ENCODE measurements at regions not wholly inside any gene's neighbourhood (a gene's known extent, or its start where the extent isn't known, plus 50 kb on each side); places are given as distances from the start of the nearest gene placed in this dataset.

GRCh38 chr20:51917886-51918535, 115.7 kb upstream of the SALL4 start:
- DNase-seq, result no peak

DNA sequence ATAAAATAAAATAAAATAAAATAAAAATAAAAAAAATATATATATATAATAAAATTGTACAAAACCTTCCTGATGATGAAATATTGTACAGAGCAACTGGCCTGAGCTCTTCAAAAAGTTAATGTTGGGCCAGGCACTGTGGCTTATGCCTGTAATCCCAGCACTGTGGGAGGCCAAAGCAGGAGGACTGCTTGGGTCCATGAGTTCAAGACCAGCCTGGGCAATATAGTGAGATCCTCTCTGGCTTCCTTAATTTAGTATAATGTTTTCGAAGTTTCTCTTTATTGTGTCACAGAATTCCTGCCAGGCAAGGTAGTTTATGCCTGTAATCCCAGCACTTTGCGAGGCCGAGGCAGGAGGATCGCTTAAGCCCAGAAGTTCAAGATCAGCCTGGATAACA, 113.9 kb upstream of the SALL4 start:
- no peak for DNase-seq

GRCh38 chr20:51914758-51915157, 112.4 kb upstream of the SALL4 start:
- DNase-seq, result no peak

DNA sequence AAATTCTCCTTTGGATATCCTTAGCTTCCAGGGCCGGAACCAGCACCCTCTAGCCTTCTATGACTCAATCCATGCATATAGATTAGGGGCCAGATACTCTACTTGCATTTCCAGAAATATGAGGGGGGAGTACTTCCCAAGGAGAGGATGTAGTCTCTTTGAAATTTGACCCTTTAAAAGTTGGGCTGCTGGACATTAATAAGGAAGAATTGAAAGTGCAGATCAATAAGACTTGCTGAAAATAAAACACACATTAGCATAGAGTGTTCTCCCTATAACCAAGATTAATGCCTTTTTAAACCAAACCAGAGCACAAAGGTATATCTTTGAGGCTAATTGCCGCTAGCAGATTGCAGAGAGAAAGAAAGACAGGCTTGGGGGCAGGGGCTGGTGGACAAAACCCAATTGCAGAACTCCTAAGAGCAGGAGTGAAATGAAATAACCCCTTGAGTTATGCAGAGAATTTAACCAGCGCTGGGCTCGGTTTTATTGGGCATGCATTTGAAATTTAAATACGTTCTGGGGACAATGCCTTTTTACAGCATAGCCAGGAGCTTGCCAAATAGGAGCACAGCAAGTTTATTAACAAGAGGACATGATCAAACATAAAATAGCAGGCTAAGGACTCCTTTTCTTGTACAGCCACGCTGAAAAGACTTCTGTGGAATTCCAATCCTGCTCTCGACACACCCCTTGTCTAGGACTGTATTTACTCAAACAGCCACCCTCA, 108.2 kb upstream of the SALL4 start:
- no peak for DNase-seq

DNA sequence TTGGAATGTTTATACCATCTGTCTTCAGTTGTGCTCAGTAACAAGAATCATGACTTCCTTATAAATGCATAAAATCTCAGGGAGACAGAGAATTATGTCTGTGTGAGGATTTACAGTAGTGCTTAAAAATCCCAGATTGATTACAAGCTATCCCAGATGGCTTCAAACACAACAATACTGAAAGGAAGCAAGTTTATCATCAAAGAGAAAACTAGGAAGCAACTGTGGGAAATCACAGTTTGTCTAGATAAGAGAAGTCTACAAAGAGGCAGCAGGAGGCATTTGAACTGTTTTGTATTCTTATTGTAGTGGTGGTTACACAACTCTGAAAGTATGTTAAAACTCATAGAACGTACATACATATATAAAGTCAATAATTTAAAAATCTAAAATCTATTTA, 104.4 kb upstream of the SALL4 start:
- no peak for DNase-seq

GRCh38 chr20:51906049-51906448, 103.7 kb upstream of the SALL4 start:
- DNase-seq, result no peak

DNA sequence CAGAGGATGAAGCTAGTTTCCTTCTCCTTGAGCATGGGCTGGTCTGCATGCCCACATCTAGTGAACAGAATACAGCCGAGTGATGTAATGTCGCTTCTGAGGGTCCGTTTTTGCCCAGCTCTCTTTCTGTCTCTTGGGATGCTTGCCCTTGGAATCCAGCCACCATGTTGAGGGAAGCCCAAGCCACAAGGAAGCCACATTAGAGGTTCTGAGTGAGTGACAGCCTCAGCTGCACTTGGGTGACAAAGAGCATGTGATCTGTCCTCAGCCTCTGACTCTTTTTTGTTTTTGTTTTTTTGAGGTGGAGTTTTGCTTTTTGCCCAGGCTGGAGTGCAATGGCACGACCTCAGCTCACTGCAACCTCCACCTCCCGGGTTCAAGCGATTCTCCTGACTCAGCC, 100.6 kb upstream of the SALL4 start:
- DNase-seq, result no peak

DNA sequence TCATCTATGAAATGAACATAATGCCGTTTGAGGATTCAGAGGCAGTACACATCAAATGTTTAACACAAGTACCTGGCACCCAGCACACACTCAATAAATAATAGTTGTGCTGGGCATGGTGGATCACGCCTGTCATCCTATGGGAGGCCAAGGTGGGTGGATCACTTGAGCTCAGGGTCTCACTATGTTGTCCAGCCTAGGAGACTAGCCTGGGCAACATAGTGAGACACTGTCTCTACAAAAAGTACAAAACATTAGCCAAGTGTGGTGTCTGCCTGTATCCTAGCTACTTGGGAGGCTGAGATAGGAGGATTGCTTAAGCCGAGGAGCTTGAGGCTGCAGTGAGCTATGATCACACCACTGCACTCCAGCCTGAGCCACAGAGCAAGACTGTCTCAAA, 98.1 kb upstream of the SALL4 start:
- no peak for DNase-seq

- DNase-seq, result no peak
Measured at GRCh38 chr20:51899674-51900073, 97.4 kb upstream of the SALL4 start.

- no peak for DNase-seq
Measured at GRCh38 chr20:51898788-51899187, 96.5 kb upstream of the SALL4 start.

GRCh38 chr20:51894619-51895018, 92.3 kb upstream of the SALL4 start:
- DNase-seq, result no peak

DNA sequence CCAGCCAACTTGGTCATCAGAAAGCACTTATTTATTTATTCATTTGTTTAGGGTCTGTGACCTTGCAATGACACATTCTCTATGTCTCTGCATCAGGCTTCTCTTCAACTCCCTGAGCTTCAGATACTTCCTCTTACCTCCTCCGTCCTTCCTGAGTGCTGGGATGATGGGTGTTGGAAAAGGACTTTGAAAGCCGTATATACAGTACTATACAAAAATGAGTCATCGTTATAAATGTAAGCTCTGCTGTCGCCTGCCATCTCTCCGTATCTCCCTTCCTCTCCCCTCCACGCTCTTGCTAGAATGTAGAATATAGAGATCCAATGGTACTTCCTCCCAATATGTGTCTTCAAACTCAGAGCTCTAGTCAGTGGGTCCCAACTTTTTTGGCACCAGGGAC, 91.9 kb upstream of the SALL4 start:
- DNase-seq, result no peak

- DNase-seq, result no peak
Measured at GRCh38 chr20:51893723-51894122, 91.4 kb upstream of the SALL4 start.

GRCh38 chr20:51890003-51890402, 87.7 kb upstream of the SALL4 start:
- no peak for DNase-seq

GRCh38 chr20:51889466-51889865, 87.1 kb upstream of the SALL4 start:
- DNase-seq, result no peak

- no peak for DNase-seq
Measured at GRCh38 chr20:51888291-51888690, 86.0 kb upstream of the SALL4 start.

DNA sequence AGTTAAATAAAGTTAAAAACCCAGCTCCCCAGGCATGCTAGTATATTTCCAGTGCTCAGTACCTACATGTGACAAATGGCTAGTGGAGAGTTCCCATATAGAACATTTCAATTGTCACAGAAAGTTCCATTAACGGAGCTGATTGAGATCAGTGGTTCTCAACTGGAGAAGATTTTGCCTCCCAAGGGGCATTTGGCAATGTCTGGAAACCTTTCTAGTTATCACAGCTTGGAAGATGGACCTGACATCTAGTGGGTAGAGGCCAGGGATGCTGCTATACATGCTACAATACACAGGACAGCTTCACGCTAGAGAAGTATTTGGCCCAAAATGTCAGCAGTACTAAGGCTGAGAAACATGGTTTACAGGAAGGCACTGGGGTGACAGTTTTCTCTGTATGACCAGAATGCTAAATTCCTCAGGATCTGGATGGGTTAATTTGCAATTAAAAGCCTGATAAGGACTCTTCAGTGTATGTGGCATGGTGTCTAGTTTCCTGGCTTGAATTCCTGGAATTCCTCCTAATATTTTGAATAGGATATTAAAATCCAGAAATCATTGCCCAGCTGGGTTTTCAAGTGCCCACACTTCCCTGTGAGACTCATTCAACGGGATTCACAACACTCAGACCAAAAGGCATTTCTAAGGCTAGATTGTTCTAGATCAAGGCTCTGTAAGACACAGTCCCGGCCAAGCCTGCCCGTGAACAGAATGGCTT, 84.7 kb upstream of the SALL4 start:
- DNase-seq, result no peak

DNA sequence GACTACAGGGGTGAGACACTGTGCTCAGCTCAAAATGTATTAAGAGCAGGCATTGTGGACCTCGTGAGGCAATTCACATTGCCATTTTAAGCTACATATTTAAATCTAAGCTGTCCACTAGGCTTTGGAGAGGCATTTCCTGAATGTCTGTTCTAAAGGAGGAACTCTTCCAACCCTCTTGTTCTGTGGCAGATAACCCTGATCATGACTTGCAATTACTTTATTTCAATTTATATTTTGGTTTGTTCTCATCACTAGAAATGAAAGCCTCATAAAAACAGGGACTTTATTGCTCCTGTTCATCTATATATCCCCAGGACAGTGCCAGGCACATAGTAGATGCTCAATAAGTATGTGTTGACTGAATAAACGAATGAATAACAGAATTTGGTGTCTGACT, 84.0 kb upstream of the SALL4 start:
- DNase-seq, result no peak

DNA sequence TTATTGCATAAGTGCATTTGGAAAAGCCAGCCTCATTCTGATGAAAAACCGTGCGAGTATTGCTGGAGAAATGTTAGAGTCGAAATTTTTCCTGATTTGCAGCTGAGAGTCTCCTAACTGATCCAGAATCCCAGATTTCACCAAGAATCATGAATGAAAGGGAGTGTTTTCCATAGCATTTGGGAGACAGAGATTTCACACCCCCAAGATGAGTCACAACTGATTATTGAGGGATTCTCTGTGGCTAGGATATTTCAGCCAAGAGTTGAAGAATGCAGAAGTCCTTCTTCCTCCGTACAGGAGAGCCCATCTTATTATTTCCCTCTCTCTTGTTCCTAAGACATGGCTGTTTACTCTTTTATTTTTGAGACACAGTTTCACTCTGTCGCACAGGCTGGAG, 82.2 kb upstream of the SALL4 start:
- no peak for DNase-seq

- no peak for DNase-seq
Measured at GRCh38 chr20:51880188-51880587, 77.9 kb upstream of the SALL4 start.

DNA sequence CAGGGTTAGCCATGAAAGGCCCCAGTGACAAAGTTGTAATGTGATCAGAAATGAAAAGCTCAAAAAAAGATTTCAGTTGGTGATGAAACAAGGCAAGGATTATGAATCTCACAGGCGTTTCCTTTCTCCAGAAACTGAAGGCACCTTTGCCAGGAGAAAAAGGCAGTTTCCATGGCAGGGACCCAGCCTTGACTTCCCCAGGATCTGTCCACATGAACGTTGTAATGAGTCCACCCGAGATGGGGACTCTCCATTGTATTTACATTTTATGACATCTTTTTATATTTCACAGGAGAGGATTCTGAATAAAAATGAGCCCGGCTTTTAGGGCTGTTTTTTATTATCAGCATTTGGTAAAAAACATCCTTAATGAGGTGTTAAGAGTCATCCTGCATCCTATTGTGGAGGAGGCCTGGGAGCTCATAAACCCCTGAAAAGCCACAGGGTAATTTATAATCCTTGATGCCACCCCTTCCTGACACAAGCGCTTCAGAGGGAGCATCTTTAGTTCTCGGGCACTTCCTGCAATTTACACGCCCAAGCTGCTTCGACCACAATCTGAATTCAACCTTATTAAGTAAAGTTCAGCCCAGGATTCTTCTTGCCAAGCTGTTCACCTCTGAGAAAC, 74.1 kb upstream of the SALL4 start:
- no peak for DNase-seq

DNA sequence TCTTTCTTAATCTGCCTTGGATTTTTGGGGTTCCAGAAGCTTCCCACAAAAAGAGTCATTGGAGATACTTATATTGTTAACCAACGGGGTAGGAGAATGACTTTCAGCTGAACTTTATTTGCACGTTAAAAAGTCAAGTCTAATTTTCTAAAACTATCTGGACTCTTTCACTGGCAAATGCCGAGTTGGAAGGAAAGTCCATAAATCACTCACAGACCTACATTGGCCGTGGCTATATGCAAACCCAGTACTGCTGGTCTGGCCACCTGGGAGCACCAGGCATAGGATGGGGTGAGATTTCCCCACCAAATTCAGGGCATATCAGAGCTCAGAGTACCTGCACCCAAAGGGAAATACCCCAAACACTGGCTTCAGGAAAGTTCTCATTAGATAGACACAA, 71.3 kb upstream of the SALL4 start:
- no peak for DNase-seq

GRCh38 chr20:51871943-51872342, 69.6 kb upstream of the SALL4 start:
- no peak for DNase-seq

DNA sequence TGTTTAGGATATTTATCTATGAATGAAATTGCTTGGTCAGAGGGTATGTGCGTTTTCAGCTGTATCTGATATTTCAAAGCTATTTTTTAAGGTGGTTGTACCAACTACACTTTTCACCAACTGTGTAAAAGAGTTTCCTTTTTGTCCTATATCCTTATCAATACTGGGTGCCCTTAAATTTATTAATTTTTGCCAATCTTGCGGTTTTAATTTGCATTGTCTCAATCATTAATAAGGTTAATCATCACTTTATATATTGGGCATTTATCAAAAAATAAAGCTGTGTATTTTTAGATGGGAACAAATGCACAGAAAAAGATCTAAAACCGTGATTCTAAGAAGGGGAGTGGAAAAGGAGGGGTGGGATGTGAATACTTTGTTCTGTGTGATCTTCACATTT, 66.7 kb upstream of the SALL4 start:
- no peak for DNase-seq
